GM12878 (cell line): ENCODE measurements at regions not wholly inside any gene's neighbourhood (a gene's known extent, or its start where the extent isn't known, plus 50 kb on each side); places are given as distances from the start of the nearest gene placed in this dataset.

ENCODE experiments used
- ATF2 ChIP-seq: IDR thresholded peaks from 2 replicates; pipeline ENCODE4 v1.6.1; 2012; ENCODE audit warnings: low read length, inconsistent platforms
- CTCF ChIP-seq, 3 experiments: IDR thresholded peaks in 2 of 3; conservative IDR thresholded peaks in 1 of 3; 2 replicates each; pipeline ENCODE4 v1.5.1; 2011; ENCODE audit warnings: low read depth in 3 of 3, low read length in 3 of 3, mild to moderate bottlenecking in 3 of 3, control low read depth in 2 of 3, moderate library complexity in 2 of 3, inconsistent platforms in 1 of 3, mixed read lengths in 1 of 3; ENCODE audit not compliant: control insufficient read depth in 2 of 3, insufficient read depth in 1 of 3; ENCODE audit errors: extremely low read depth in 1 of 3
- ESRRA ChIP-seq: IDR thresholded peaks from 2 replicates; pipeline ENCODE4 v1.6.1; 2012; ENCODE audit warnings: mild to moderate bottlenecking, low read length, improper control_type of control experiment
- KAT2A ChIP-seq: conservative IDR thresholded peaks from 2 replicates; pipeline ENCODE4 v1.6.1; 2011; ENCODE audit warnings: low read depth, low read length; ENCODE audit not compliant: control insufficient read depth
- KDM1A ChIP-seq: fragments of 200-600 bp; sonication (generic); IDR thresholded peaks from 2 replicates; pipeline ENCODE4 v1.6.1; 2016; ENCODE audit warnings: borderline replicate concordance
- MLLT1 ChIP-seq: fragments of 450-650 bp; IDR thresholded peaks from 2 replicates; pipeline ENCODE4 v1.6.1; 2016; ENCODE audit warnings: mild to moderate bottlenecking
- PKNOX1 ChIP-seq: fragments of 450-650 bp; IDR thresholded peaks from 2 replicates; pipeline ENCODE4 v1.6.1; 2016; ENCODE audit warnings: mild to moderate bottlenecking
- POLR2AphosphoS5 ChIP-seq: IDR thresholded peaks from 2 replicates; pipeline ENCODE4 v1.6.1; 2011; ENCODE audit warnings: mild to moderate bottlenecking, low read length, inconsistent platforms
- RCOR1 ChIP-seq: conservative IDR thresholded peaks from 2 replicates; pipeline ENCODE4 v1.6.1; 2012; ENCODE audit warnings: low read depth, low read length, improper control_type of control experiment
- SREBF2 ChIP-seq: IDR thresholded peaks from 2 replicates; pipeline ENCODE4 v1.6.1; 2012; ENCODE audit warnings: mild to moderate bottlenecking, low read length
- USF1 ChIP-seq: IDR thresholded peaks from 2 replicates; pipeline ENCODE4 v1.6.1; 2011; ENCODE audit warnings: borderline replicate concordance, low read depth, mild to moderate bottlenecking, moderate library complexity, mixed read lengths, low read length; ENCODE audit not compliant: insufficient read depth; ENCODE audit errors: extremely low read length
- ZZZ3 ChIP-seq: IDR thresholded peaks from 2 replicates; pipeline ENCODE4 v1.6.1; 2011; ENCODE audit warnings: low read depth; ENCODE audit not compliant: control insufficient read depth, insufficient read length

GRCh38 chr6:74577619-74578018 lies 628.2 kb downstream of the COL12A1 start:
- no peak for TF ChIP-seq MLLT1
- no peak for TF ChIP-seq CTCF (IDR thresholded peaks at IDR 0.05 in 2 of 3, conservative IDR thresholded peaks at IDR 0.05 in 1 of 3; ENCODE audit: control insufficient read depth in 2 of 3, extremely low read depth in 1 of 3, insufficient read depth in 1 of 3, low read depth in 3 of 3, low read length in 3 of 3)
- no peak for TF ChIP-seq KDM1A
- TF ChIP-seq POLR2AphosphoS5, result no peak
- no peak for TF ChIP-seq ESRRA
- no peak for TF ChIP-seq KAT2A
- no peak for TF ChIP-seq SREBF2
- no peak for TF ChIP-seq ZZZ3
- no peak for TF ChIP-seq ATF2
- no peak for TF ChIP-seq RCOR1
- no peak for TF ChIP-seq PKNOX1
- TF ChIP-seq USF1, result no peak
